Retina (tissue), 1 donor: ENCODE measurements at regions not wholly inside any gene's neighbourhood (a gene's known extent, or its start where the extent isn't known, plus 50 kb on each side); places are given as distances from the start of the nearest gene placed in this dataset.

Source experiments
- DNase-seq: peaks from one replicate; pipeline ENCODE4 v3.0.0-alpha.2; 2016

GRCh38 chr14:34034447-34035176 is 83.7 kb upstream of the EGLN3 start:
- DNase-seq: no peak

GRCh38 chr14:34032720-34033119 is 81.8 kb upstream of the EGLN3 start:
- DNase-seq: no peak

- no peak for DNase-seq
Measured at GRCh38 chr14:34030864-34031263, 80.0 kb upstream of the EGLN3 start.

GRCh38 chr14:34029921-34030334 is 79.1 kb upstream of the EGLN3 start:
- DNase-seq: no peak

- no peak for DNase-seq
Measured at GRCh38 chr14:34027990-34028495, 77.2 kb upstream of the EGLN3 start.

GRCh38 chr14:34027130-34027989 is 76.5 kb upstream of the EGLN3 start:
- no peak for DNase-seq

GRCh38 chr14:34025325-34026017 is 74.6 kb upstream of the EGLN3 start:
- no peak for DNase-seq

- no peak for DNase-seq
Measured at GRCh38 chr14:34024768-34025144, 73.9 kb upstream of the EGLN3 start.

- no peak for DNase-seq
Measured at GRCh38 chr14:34023824-34024767, 73.2 kb upstream of the EGLN3 start.

GRCh38 chr14:34021096-34021495 is 70.2 kb upstream of the EGLN3 start:
- no peak for DNase-seq

GRCh38 chr14:34020014-34020413 is 69.1 kb upstream of the EGLN3 start:
- DNase-seq: no peak

GRCh38 chr14:34018564-34019244 is 67.8 kb upstream of the EGLN3 start:
- peak; percentile 70 for DNase-seq

- DNase-seq: no peak
Measured at GRCh38 chr14:34018125-34018524, 67.3 kb upstream of the EGLN3 start.

- DNase-seq: no peak
Measured at GRCh38 chr14:34015383-34015782, 64.5 kb upstream of the EGLN3 start.

GRCh38 chr14:34014936-34015335 is 64.1 kb upstream of the EGLN3 start:
- DNase-seq: no peak

GRCh38 chr14:34013721-34014060 is 62.8 kb upstream of the EGLN3 start:
- DNase-seq: no peak

GRCh38 chr14:34012978-34013720 is 62.3 kb upstream of the EGLN3 start:
- DNase-seq: no peak

GRCh38 chr14:34012369-34012768 is 61.5 kb upstream of the EGLN3 start:
- no peak for DNase-seq

- DNase-seq: no peak
Measured at GRCh38 chr14:34009956-34010355, 59.1 kb upstream of the EGLN3 start.

GRCh38 chr14:34007902-34008301 is 57.0 kb upstream of the EGLN3 start:
- no peak for DNase-seq

- DNase-seq: no peak
Measured at GRCh38 chr14:34005901-34006300, 55.0 kb upstream of the EGLN3 start.
